ENCODE measurements at regions not wholly inside any gene's neighbourhood (a gene's known extent, or its start where the extent isn't known, plus 50 kb on each side); places are given as distances from the start of the nearest gene placed in this dataset.

DNA sequence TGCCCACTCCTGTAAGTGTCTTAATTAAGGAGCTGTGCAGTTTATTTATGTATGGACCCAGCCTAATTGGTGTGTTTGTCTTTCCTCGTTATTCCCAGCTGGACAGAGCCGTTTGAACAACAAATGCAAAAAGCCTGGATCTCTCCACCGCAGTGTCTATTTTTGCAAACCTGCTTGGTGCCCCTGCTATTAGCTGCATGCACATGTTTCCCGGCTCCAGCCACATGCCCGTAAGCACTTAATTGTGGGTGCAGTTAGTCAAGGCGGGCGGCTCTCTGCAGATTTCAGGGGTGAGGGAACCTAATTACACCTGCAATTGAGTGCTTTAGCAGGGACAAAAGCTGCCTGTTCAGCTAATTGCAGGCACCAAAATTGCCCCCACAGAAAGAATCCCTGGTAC, 74.0 kb upstream of the GSE1 start:
- no peak for DNase-seq

DNA sequence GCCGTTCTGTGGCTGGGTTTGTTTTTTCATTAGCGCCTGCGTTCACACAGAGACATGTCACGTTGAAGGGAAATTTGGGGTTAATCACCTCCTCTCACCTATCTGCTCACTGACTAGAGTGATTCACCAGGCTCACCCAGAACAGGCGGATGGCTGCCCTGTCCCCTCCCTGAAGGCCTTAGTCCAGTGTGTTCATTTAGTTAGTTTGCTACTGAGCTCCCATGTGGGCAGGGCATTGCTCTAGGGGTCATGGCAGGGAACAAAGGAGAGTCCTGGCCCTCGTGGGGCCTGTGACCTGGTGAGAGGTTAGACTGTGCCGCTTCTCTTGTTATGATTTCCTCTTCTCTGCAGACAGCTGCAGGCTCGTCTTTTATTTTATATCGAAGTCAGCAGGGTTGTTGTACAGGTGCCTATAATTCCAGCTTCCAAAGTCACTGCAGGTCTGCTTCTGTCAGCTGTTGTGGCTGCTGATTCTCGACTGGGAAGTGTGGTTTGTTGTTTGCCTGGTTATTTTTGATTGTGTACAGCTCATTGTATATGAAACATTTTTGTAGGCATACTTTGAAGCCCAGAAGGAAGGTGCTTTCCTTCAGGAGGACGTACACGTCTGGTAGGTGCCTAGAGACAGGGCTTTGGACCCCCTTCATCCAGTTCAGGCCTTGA, 73.4 kb upstream of the GSE1 start:
- no peak for DNase-seq

DNA sequence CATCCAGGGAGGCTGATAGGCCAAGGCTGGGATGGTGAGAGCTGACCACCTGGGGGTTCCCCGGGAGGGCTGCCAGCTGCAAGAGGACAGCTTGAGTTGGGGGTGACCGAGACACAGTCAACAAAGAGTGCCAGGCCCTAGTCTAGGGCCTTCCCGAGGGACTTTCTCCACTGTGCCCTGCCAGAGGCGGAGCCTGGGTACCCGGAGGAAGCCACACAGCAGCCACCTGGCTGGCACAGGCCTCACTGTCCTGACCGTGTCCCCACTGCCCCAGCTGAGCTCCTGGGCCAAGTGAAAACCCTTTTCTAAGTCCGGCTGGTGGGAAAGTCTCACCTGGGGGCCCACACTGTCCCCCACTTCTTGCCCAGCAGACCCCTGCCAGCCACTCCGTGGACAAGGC, 71.9 kb upstream of the GSE1 start:
- no peak for DNase-seq

DNA sequence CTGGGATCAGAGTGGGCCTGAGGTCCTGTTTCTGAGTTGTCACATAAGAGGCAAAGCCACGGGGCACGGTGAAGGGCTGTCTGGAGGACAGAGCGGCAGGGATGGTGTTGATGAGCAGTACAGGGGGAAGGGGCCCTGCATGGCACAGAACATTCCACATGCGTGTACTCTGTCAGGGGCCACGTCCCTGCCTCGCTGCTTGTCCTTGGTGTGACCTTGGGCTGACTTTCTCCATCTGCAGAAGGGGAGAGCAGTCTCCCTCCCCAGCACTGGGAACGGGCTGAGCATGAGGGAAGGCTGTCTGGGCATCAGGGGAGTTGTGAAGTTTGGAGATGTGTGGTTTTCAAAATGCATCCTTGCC, 71.5 kb upstream of the GSE1 start:
- no peak for DNase-seq

DNA sequence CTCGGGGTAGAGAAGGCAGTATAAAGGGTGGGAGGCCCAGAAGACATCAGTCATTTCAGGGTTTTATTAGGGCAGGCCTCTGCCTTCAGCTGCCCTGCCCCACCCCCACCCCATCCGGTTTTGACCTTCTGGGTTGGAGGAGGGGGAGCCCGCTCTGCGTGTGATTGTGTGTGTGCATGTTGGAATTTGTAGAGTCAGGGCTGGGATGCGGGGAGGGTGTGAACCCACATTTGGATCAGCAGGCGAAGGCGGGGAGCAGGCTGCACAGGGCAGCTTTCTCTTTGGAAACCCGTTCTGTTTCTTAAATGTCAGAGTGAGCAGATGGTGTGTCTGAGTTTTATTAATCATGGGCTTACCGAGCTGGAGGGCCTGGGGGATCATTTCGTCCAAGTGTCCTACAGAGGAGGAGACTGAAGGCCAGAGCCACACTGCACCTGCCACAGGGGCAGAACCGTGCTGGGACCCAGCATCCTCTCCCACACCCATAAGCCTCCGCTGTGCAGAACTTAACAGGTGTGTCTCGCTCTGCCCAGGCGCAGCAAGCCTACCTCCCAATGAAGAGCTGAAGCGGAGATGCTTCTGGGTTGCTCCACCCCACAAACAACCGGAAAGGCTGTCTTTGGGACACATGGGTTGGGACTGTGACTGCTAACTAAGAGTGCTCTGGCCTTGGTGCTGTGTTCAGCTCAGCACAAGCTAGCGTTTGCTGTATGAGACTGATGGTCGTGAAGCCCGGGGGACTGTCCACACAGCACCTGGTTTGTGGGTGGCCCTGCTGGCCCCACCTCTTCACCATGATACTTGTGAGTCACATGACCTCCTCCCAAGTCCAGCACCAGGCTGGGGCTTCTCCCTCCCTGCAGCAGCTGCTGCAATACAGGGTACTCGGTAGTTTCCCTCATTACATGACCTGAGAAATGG, 70.9 kb upstream of the GSE1 start:
- no peak for DNase-seq

DNA sequence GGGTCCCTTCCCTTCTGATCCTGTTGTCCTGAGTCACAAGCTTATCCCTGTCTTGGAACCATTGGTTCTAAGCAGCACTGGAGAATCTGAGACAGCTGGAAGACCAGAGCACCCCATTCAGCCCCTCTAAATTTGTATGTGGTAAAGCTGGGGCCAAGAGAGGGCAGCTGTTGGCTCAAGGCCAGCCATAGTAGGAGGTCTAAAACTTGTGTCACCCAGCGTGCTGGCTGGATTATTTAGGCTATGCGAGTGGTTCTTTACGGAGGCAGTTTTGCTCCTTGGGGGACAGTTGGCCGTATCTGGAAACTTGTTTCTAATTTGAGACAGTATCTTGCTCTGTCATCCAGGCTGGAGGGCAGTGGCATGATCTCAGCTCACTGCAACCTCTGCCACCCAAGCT, 69.6 kb upstream of the GSE1 start:
- no peak for DNase-seq

DNA sequence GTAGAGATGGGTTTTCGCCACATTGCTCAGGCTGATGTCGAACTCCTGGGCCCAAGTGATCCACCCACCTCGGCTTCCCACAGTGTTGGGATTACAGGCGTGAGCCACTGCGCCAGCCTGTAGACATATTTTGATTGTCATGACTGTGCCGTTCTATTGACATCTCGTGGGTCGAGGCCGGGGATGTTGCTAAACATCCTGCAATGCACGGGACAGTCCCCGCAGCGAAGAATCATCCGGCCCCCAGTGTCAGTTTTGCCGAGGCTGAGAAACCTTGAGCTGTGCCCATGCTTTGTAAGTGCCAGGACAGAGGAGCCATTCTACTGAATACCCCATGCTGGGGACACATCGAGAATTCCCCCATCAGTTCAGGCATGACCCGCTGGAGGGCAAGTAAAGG, 69.1 kb upstream of the GSE1 start:
- DNase-seq, result no peak

DNA sequence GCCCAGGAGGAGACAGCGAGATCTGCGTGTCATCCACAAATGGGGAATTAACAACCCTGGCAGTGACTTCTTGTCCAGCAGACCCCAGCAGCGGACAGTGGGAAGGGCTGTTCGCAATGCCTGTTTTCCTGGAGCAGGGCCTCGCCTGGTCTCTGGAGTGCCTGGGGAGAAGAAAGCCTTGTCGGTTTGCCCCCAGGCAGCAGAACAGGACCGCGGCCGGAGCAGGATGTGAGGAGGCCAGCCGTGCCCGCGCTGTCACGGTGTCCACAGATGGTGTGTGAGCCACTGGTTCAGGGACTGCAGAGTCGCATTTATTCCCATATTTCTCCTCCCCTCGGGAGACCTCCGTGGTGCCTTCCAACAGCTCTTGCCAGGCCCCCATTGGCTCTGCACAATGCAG, 68.5 kb upstream of the GSE1 start:
- DNase-seq, result no peak

DNA sequence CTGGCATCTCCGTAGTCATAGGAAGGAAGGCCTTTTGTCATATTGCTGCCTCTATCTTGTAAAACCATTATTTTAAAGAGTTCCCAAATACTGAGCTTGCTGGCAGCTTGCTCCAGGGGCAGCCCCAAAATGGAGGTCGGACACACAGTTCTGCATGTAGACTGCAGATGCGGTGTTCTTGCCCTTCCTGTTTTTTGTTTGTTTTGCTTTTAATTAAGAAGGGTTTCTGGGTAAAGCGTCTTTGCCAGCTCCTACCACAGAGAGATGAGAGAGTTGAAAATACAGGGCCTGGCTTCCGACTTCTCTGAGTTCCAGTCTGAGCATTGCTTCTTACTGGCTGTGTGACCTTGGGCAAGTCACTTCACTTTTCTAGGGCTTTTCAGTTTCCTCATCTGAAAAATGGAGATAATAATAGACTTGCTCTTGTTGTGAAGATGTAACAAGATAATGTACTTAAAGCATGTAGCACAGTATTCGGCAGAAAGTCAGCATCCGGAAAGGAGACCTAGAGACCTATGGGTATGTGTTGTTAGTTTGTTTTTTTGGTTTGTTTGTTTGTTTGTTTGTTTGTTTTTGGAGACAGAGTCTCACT, 67.8 kb upstream of the GSE1 start:
- DNase-seq, result no peak

DNA sequence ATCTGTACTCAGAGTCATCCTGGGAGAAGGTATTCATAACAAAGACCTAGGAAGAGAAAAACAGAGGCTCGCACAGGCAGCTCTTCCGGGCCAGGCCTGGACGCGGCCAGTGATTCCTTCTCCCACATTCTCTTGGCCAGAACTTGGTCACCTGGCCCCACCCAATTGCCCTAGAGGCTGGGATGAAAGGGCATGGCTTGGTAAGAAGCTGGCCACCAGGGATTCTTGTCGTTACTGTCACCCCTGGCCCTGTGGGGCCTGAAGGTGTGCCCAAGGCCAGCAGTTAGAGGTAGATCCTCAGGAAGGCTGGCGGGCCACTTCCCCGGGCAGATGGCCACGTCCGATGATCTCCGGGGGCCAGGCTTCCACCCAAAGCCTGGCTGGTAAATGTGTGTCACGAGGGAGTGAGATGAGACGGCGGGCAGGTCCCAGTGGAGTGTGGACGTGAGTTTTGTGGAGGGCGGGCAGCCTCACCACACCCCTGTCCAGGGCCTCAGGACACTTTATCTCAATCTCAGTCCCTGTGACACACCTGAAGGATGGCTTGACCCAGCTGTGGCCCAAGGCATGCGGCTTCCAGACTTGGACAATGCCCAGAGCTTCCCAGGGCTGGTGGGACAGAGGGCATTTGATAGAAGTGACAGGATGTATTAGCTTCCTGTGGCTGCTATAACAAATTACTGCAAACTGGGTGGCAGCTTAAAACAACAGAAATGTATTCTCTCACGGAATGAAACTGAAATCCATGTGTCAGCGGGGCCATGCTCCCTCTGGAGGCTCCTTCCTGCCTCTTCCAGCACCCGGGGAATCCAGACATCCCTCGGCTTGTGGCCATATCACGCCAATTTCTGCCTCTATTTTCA, 66.3 kb upstream of the GSE1 start:
- no peak for DNase-seq

DNA sequence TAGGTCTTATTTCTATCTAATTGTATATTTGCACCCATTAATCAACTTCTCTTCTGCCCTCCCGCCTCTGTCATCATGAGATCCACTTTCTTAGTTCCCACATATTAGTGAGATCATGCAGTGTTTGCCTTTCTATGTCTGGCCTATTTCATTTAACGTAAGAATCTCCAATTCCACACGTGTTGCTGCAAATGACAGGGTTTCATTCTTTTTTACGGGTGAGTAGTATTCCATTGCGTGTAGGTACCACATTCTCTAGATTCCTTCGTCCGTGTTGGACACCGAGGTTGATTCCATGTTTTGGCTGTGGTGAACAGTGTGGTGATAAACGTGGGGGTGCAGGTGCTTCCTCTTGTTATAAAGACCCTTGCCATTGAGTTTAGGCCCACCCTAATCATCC, 64.7 kb upstream of the GSE1 start:
- no peak for DNase-seq

DNA sequence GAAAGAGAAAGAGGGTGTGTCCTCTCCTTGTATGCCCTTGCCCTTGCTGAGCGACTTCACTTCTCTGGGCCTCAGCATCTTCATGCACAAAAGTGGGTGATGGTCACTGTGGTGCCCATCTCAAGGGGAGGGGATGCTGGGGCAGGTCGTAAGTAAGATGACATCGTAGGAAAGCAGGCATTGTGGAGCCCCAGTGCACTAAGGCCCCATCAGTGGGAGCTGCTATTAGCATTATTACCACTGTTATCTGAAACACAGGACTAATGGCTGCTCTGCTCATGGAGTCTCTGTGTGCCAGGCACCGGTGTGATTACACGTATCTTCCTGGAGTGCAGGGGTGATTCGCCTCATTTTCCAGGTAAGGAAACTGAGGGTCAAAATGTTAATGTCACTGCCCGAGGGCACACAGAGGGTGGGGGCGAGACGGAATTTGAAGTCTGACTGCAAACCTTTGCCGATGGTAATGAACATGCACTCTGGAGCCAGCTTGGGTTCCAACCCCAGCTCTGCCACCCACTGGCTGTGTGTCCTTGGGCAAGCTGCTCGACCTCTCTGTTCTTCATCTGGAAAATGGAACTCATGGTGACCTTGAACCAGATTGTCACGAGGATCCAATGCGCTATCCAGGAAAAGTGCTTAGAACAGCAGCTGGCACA, 63.2 kb upstream of the GSE1 start:
- no peak for DNase-seq

DNA sequence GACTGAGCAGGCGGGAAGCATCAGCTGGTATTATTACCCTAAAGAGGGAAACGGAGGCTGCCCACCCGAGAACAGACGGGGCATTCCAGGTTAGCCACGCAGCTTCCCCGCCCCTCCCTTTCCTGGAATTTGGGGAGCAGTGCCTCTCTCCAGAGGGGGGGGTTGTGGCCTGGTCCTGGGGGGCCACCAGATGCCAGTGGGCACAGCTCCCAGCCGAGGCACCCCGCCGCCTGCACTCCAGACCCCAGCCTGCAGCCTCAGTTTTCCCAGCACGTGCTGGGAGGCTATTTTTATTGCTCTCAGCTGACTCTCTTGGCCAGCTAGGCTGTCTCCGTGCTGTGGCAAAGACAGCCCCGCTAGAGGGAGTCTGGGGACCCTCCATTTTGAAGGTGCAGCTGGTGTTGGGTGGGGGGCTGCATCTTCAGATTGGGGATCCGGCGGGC, 62.7 kb upstream of the GSE1 start:
- no peak for DNase-seq

DNA sequence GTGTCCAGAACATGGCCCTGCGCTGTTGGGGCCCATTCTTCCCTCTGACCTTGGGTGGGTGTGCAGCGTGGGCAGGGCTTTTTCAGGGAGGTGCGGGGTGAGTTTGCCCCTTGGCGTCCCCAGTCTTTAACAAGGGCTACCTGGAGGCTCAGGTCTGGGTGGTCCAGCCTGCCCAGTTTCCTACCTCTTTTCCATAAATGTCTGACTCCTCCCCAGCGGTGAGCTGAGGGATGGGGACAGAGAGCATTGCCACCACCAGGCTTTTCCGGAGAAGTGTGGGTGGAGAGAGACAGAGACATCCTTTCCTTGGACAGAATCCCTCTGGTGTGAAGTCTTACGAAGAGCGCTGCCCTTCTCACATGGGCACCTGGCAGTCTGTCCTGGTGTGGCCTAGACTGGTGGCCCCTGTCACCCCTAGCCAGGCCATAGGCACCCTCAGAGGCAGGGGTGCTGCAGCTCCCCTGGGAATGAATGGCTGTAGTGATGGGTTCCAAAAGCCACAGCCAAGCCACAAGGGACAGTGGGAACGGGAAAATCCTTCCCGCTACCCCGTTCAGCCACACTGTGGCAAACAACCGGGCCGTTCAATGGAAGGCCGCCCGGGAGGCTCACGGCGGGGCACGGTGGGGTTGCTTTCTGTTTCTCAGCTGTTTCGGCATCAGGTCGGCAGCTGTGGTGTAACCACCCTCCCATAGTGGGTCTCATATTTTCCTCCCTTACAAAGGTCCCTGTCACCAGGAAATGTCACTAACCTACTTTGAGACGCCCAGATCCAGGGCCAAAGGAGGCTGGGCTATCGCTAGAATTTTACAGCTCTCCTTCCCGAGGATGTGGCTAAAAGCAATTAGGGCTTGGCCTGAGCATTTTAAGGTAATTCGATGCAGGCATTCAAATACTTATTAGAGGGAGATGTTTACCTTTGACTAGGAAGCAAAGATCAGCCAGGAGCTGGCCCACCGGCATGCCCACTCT, 61.9 kb upstream of the GSE1 start:
- no peak for DNase-seq

DNA sequence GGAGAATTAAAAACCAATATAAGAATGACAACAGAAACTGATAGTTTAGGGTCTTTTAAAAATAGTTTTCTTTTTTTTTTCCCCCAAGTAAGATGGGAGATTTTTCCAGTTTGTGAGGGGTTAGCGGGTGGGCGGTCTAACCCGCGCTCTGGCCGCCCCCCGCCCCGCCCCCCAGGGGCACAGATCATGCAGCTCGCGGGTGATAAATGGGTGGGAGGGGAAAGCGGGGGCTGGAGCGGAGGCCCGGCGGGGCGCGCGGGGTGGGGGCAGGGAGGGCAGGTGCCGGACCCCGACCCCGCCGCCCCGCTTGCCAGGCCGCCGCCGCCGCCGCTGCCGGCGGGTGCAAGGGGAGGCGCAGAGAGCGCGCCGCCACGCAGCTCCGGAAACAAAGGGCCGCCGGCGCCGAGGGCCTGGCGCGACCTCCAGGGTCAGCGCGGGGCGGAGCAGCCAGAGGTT, 60.1 kb upstream of the GSE1 start:
- DNase-seq, result no peak

DNA sequence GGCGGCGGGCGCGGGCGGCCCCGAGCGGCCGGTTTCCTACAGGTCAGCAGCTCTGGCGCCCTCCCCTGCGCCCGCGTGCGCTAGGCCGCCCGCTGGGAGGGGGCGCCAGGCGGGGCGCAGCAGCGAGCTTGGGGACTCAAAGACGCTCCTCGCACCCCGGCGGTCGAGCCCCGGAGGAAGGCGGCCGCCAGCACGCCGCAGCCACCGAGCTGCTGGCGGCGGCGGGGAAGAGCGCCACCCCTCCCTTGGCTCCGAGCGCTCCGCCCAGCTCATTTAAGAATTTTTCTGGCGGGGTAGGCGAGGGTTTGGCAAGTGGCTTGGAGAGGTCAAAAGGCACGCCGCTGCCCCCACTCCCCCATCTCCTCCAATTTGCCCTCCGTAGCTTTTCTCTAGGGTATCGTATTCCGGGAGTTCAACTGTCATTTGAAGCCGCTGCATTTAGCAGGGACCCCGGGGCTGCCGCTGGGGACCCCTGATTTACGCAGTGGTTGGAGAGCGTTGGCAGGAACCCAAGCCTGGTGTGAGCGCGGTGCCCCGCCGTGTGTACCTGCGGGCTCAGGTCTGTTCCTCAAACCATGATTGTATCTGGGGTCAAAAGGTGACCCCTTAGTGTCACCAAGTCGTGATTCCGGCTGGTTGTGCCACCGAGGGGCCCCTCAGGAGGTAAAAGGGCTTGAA, 59.5 kb upstream of the GSE1 start:
- peak; percentile 84 for DNase-seq

DNA sequence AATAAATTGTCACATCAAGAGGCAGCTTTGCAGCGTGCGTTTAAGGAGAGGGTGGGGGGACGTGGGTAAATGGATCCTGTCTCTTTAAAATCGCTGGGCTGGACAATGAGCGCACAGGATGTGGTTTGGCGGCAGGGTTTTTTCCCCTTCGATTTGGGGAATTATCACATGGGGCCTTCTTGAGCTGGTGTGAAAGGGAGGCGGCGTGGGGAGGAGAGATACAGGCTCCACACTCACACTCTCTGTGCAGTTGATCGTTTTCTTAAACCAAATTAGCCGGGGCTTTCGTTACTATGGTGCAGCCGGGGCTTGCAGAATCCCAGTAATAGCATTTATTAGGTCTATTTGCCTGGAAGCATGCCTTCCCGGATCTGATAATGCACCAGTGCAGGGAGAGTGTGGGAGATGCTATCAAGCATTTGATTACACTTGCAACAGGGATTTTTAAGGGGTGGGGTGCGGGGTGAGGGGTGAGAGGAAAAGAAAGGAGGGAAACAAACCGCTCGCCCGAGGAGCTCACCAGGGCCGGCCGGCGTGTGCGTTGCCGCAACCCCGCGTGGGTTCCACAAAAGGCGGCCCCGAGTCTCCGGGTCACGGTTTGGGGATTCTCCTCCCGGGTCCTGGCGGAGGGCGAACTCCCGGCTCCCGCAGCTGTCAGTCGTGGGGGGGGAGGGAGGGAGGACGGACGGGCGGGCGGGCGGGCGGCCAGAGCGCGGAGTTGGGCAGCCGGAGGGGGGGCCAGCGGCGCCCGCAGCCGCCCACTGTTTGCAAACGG, 58.8 kb upstream of the GSE1 start:
- peak; percentile 89 for DNase-seq

DNA sequence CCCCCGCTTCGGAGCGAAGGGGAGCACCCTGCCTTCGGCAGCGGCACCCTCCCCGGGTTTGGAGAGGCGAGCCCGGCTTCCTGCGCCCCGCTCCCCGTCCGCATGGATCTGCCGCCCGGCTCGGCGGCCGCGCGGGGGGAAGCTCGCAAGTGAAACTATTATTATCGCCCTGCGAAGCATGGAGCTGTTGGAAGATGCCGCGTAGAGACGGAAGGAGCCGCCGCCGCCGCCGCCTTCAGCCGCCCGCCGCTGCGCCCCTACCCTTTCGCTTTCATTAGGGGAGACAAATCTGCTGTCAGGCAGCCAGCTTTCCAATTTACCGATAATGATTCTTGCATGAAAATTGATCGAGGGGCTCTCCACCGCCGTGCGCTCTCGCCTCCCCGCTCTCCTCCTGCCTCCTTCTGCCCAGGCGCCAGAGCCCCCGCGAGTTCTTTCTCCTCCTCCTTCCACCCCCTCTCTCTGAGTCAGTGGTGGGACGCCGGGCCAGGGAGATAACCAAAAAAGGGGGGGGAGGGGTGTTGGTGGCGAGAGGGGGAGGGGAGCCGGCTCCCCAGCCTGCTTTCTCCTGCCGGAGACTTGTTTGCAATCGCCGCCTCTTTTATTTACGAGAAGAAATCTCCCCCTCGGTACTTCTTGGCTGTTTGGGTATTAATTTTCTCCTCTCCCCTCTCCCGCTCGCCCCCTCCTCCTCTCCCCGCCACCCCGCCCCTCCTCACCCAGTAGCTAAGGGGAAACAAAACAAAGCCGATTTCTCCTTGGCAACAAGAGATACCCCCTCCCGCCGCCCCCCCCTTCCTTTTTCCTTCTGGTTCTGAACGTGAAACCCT, 58.0 kb upstream of the GSE1 start:
- peak; percentile 47 for DNase-seq
